Activated CD4-positive, alpha-beta T cell treated with anti-CD3 and anti-CD28 coated beads, Interleukin-2, Interleukin-6, amounts not matched to agents 100 ng/mL and 50 ng/mL, durations not matched to agents 16 hours and 8 hours (primary cell): ENCODE measurements at regions not wholly inside any gene's neighbourhood (a gene's known extent, or its start where the extent isn't known, plus 50 kb on each side); places are given as distances from the start of the nearest gene placed in this dataset.

Experiments
- DNase-seq: peaks from one replicate; pipeline ENCODE4 v3.0.0-alpha.2; 2020

GRCh38 chr12:124410354-124411175 is 115.7 kb downstream of the RFLNA start:
- no peak for DNase-seq

- DNase-seq, result no peak
These were observed 114.1 kb downstream of the RFLNA start for GRCh38 chr12:124408822-124409517.

DNA sequence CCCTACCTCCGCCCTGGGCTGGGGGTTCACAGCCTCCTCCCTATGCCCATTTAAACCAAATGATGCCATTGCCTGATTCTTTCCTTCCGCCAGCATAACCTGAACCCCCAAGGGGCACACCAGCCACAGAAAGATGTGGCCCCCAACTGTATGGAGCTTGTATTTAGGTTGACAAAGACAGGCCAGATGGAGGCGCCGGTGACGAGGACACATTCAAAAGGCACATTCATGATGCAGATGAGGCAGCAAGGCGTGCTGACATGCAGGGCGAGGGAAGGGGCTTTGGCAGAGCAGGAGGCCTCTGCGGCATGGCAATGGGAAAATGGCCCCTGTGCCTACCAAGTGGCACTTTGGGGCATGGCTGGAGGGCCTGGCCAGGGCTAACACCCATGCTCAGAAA is 112.2 kb downstream of the RFLNA start:
- no peak for DNase-seq

GRCh38 chr12:124406043-124406442 is 111.2 kb downstream of the RFLNA start:
- DNase-seq, result no peak

- no peak for DNase-seq
These were observed 110.7 kb downstream of the RFLNA start for GRCh38 chr12:124405592-124405991.

DNA sequence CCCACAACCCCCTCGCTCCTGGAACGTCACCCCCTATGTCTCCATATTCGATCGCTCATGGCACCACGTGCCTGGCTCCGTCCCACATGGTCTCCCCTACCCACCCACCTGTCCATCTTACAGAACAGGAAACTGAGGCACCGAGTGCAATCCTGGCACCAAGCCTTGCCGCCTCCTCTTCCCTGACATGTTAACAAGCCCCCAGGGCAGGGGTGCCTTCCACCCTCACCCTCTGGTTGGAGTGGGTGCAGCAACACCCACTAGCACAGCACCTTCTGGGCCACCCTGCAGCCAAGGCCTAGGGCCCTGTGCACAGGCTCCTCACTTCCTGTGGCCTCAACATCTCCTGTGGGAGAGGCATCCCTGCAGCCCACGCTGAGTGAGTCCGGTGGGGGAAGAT is 110.3 kb downstream of the RFLNA start:
- DNase-seq, result no peak

DNA sequence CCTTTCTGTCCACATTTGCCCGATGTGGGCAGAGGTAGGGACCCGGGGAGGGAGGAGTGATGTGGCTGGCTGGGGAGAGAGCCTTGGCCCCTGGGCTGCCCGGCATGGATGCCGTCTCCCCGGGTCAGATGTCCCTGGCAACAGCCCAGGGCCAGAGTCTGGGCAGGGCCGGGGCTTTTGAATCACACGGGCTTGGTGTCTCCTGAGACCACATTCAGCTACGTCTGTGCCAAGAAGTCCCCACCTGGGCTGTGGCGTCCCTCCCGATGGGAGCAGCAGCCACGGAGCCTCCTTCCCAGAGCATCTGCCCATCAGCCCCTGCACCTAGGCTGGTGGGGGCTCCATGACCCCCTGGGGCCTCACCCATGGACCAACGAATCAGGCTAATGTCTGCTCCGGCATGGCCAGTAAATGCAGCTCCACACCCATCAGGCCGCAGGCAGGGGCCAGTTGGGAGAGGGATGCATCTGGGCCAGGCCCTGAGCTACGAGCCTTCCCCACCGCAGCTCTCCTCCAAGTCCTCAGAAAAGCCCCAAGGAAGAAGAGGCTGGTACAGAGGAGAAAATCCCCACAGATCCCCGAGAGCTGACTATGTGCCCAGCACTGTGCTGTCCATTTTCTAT is 109.4 kb downstream of the RFLNA start:
- no peak for DNase-seq

DNA sequence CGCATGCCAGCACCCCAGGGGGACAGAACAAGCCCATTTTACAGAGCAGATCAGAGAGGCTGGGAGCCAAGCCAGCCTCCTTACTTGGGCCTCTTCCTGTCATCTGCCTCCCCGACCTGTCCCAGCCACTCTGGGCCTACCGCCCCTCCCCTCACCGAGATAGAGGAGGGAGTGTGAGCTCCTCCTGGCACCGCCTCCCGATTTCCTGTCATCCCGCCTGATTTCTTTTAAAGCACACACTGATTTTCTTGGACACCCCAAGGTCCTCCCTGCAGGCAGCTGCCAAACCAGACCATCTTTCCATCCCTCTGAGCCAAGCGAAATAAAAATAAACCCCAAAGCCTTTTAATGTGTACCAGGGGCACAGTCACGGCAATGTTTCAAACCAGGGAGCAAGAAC is 108.4 kb downstream of the RFLNA start:
- no peak for DNase-seq

- no peak for DNase-seq
These were observed 107.6 kb downstream of the RFLNA start for GRCh38 chr12:124402248-124403066.

GRCh38 chr12:124401704-124402221 is 106.9 kb downstream of the RFLNA start:
- DNase-seq, result no peak

DNA sequence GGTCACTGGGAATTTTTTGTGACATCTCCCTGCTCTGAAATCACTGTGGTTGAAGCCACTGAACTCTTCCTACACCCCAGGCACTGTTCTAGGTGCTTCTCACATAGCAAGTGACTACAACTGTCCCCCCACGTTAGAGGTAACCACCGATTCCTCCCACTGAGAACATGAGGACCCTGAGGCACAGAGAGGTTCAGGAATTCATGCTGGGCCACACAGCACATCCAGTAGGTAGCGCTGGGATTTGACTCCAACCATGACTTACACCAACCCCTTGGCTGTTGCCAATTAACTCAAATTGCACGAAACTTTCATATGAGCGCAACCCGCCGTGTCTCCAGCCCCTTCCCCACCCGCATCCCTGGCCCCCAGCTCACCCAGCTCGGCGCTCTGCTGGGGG is 105.2 kb downstream of the RFLNA start:
- no peak for DNase-seq

GRCh38 chr12:124399622-124400021 is 104.7 kb downstream of the RFLNA start:
- peak; percentile 35 for DNase-seq

DNA sequence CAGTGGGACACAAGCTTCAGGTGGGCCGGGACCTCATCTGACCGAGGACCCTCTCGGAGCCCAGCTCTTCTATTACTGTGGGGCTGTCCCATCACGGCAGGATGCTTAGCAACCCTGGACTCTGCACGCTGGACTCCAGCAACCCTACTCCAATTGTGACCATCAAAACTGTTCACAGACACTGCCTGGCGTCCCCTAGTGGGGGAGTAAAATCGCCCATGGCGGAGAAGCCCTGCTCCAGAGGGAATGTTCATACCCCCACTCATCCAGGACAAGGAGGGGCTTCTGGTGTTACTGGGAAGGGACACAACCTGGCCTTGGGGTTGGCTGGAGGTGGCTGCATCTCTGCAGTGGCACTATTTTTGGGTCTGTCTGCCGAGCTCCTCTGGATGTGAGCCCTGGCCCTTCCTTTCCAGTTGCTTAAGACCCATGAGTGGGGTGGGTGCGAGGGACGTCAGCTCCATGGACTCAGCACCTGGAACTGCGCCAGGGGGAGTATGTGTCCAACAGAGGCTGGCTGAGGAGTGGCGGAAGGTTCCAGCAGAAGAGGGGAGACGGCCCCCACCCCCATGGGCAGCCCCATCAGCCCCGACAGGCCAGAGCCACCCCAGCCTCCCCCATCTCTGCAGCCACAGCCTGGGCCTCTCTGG is 103.8 kb downstream of the RFLNA start:
- no peak for DNase-seq

- no peak for DNase-seq
These were observed 103.1 kb downstream of the RFLNA start for GRCh38 chr12:124397807-124398577.

- no peak for DNase-seq
These were observed 102.4 kb downstream of the RFLNA start for GRCh38 chr12:124397399-124397679.

DNA sequence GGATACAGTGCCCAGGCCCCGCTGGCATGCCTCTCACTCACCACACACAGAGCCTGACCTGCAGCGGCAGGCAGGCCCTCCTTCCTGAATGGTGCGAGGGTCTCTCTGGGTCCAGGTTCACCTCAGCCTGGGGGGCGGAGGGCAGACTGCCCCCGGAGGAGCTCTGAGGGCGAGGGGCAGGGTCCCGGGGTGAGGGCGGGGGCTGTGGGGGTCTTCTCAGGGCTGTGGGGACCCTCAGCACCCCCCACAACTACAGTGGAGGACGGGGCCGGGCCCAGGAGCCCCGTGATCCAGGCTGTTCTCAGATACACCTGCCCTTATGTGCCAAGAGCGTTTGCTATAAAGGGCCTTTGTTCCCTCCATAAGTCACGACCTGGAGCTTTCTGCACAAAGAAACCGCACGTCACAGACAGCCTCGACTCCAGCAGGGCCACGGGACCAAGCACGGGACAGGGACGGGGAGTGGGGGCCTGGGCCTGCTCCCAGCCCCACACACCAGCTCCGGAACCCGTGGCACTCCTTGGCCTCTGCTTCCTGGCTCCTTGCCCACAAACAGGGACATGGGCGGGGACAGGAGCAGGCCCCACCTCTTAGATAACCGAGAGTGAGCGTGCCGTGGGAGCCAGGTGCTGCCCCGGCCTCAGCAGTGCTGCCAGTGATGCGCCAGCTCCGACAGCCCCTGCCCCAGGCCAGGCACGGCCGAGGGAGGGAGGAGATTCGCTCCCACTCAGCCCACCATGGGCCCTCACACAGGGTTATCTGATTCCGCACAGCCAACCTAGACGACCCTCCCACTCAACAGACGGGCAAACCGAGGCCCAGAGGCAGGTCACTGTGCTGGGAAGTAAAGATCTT is 101.9 kb downstream of the RFLNA start:
- no peak for DNase-seq

GRCh38 chr12:124395986-124396385 is 101.1 kb downstream of the RFLNA start:
- no peak for DNase-seq

GRCh38 chr12:124395284-124395752 is 100.4 kb downstream of the RFLNA start:
- no peak for DNase-seq

- DNase-seq, result no peak
These were observed 99.7 kb downstream of the RFLNA start for GRCh38 chr12:124394462-124395128.

DNA sequence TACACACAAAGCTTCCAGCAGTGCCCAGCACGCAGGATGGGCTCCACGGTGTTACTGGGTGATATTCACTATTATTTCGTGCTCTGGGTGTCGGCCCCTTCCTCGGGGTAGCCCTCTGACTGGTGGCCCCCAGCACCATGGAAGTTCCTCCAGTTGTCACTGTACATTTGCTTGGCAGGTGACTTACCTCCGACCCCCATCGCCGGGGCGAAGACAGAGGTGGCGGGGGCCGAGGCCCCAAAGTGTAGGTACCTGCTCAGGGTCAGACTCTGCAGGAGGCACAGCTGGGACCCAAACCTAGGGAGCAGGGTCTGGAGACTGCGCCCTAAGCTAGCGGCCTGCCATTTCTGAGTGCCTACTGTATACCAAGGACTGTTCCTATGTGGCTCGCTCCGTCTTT is 98.9 kb downstream of the RFLNA start:
- no peak for DNase-seq
